OCI-LY1 (cell line): ENCODE measurements at regions not wholly inside any gene's neighbourhood (a gene's known extent, or its start where the extent isn't known, plus 50 kb on each side); places are given as distances from the start of the nearest gene placed in this dataset.

Experiments
- CTCF ChIP-seq: fragments of 200-600 bp; sonication (generic), shearing (Covaris generic); IDR thresholded peaks from 2 replicates; pipeline ENCODE4 v1.5.1; 2017; ENCODE audit warnings: mild to moderate bottlenecking, antibody characterized with exemption, low read length, moderate library complexity, mixed read lengths
- EZH2 ChIP-seq: fragments of 200-600 bp; sonication (generic), shearing (Covaris generic); IDR thresholded peaks from 2 replicates; pipeline ENCODE4 v1.8.0; 2017; ENCODE audit warnings: borderline replicate concordance, mixed run types, mild to moderate bottlenecking, antibody characterized with exemption, low read length, moderate library complexity, mixed read lengths

DNA sequence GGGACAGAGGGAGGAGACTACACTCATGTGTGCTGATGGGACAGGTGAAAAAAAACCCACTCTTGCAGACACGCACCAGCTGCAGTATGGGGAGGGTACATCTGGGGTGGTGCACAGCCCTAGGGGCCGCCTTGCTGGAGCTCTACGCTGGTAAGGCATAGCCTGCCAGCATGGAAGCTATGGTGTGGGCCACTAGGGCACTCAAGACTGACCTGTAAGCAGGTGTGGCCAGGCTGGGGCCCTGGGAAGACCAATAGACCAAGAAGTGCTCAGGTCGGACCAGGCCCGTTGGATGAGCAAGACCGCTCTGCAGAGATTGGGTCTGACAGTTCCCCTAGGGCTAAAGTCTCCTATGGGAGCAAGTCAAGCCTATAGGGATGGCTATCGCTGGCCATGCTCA is 314.8 kb downstream of the FAM47A start:
- TF ChIP-seq CTCF = no peak
- TF ChIP-seq EZH2 = no peak
